Prostate gland (tissue), 2 donors: ENCODE measurements at regions not wholly inside any gene's neighbourhood (a gene's known extent, or its start where the extent isn't known, plus 50 kb on each side); places are given as distances from the start of the nearest gene placed in this dataset.

Experiments
- DNase-seq: peaks from one replicate; pipeline ENCODE4 v3.0.0-alpha.2; 2019; ENCODE audit warnings: low spot score
- H3K27ac ChIP-seq, 2 donors: fragments of 200-600 bp; sonication (generic); 2 replicates each; pipeline ENCODE4 v1.5.1; 2017 to 2019
- H3K27me3 ChIP-seq: fragments of 200-600 bp; sonication (generic); replicated peaks from 2 replicates; pipeline ENCODE4 v1.5.1; 2019; ENCODE audit not compliant: insufficient read depth
- H3K36me3 ChIP-seq, 2 donors: fragments of 200-600 bp; sonication (generic); 1 replicate in 1 of 2; 2 replicates in 1 of 2; pipeline versions ENCODE4 v1.5.1 to v1.8.1; 2017 to 2019
- H3K4me1 ChIP-seq: fragments of 200-600 bp; sonication (generic); replicated peaks from 2 replicates; pipeline ENCODE4 v1.5.1; 2019
- H3K4me3 ChIP-seq, 2 donors: fragments of 200-600 bp; sonication (generic); 2 replicates each; pipeline ENCODE4 v1.5.1; 2017 to 2019
- H3K9me3 ChIP-seq: fragments of 200-600 bp; sonication (generic); 2 replicates; pipeline ENCODE4 v1.5.1; 2017
- CTCF ChIP-seq, 4 experiments: fragments of 200-600 bp in 2 of 4; fragments of 450-650 bp in 2 of 4; sonication (generic) in 2 of 4; IDR thresholded peaks; 1 replicate in 3 of 4; 2 replicates in 1 of 4; pipeline ENCODE4 v1.5.1; 2016 to 2019; ENCODE audit warnings: antibody characterized with exemption in 4 of 4, mild to moderate bottlenecking in 2 of 4, moderate library complexity in 2 of 4
- POLR2A ChIP-seq: fragments of 450-650 bp; IDR thresholded peaks from one replicate; pipeline ENCODE4 v1.6.1; 2016; ENCODE audit warnings: antibody characterized with exemption, mild to moderate bottlenecking
- POLR2AphosphoS5 ChIP-seq: sonication (generic); formaldehyde crosslinking; IDR thresholded peaks from one replicate; pipeline ENCODE4 v1.6.1; 2017; ENCODE audit warnings: antibody characterized with exemption
- WGBS: methylation state at CpG from one replicate; pipeline ENCODE4 v1.1.5; 2018; 5-methylcytosine and 5-hydroxymethylcytosine counted together
- intact Hi-C: fragments of 100-400 bp; cut with DNase I; formaldehyde crosslinking; loops from one replicate; pipeline ENCODE4 v1.14.2; 2022

- no peaks in the 10 kb centered on the region for H3K9me3 ChIP-seq
- peak; percentile 89 for DNase-seq
- no peak for TF ChIP-seq POLR2A
- TF ChIP-seq POLR2AphosphoS5 = peak; percentile 95
- TF ChIP-seq CTCF (IDR thresholded peaks at IDR 0.05) = no peak
- no peak overlapping the region for H3K4me3 ChIP-seq
- 7% methylated on average over 5 of the region's 5 CpGs for WGBS
- H3K4me1 ChIP-seq = no peaks in the 10 kb centered on the region
- H3K36me3 ChIP-seq = no peaks in the 10 kb centered on the region
- intact Hi-C loops = no loop called here
- H3K27me3 ChIP-seq = no peaks in the 10 kb centered on the region
- peak overlapping the region; percentile 0 to 67 for H3K27ac ChIP-seq
Observed at GRCh38 chr7:91628742-91629141, 251.8 kb downstream of the MTERF1 start.

- Histone ChIP-seq H3K36me3 (no peaks in the 10 kb centered on the region), H3K27ac (no peak overlapping the region), H3K9me3 (no peaks in the 10 kb centered on the region), H3K4me3 (no peak overlapping the region), H3K4me1 (peaks cover 9% of the 10 kb centered on the region), H3K27me3 (no peaks in the 10 kb centered on the region)
- WGBS = 68% methylated on average over 1 of the region's 1 CpG
- DNase-seq = no peak
- intact Hi-C loops = loop anchor here (10.0 kb wide), 1 partner anchor 546 kb away; no protein-coding TSS in a partner anchor
- no peak for TF ChIP-seq CTCF (IDR thresholded peaks at IDR 0.05)
- no peak for TF ChIP-seq POLR2AphosphoS5
- TF ChIP-seq POLR2A = no peak
Observed at GRCh38 chr7:91630581-91631380, 249.7 kb downstream of the MTERF1 start.

- Histone ChIP-seq H3K9me3 (no peaks in the 10 kb centered on the region), H3K4me1 (peaks cover 9% of the 10 kb centered on the region), H3K36me3 (no peaks in the 10 kb centered on the region), H3K4me3 (no peak overlapping the region), H3K27ac (no peak overlapping the region), H3K27me3 (no peaks in the 10 kb centered on the region)
- DNase-seq = no peak
- WGBS = 37% methylated on average over 3 of the region's 3 CpGs
- intact Hi-C loops = loop anchor here (10.0 kb wide), 1 partner anchor 548 kb away; no protein-coding TSS in a partner anchor
- TF ChIP-seq POLR2AphosphoS5 (no peak), CTCF (IDR thresholded peaks at IDR 0.05) (no peak), POLR2A (no peak)
Observed at GRCh38 chr7:91632234-91632940, 248.1 kb downstream of the MTERF1 start.

GRCh38 chr7:91633013-91633441 is 247.5 kb downstream of the MTERF1 start:
- peaks cover 9% of the 10 kb centered on the region for H3K4me1 ChIP-seq
- H3K4me3 ChIP-seq = no peak overlapping the region
- H3K9me3 ChIP-seq = no peaks in the 10 kb centered on the region
- no peaks in the 10 kb centered on the region for H3K36me3 ChIP-seq
- WGBS = 66% methylated on average over 8 of the region's 8 CpGs
- intact Hi-C loops = loop anchor here (10.0 kb wide), 1 partner anchor 548 kb away; no protein-coding TSS in a partner anchor
- H3K27ac ChIP-seq = no peak overlapping the region
- no peaks in the 10 kb centered on the region for H3K27me3 ChIP-seq
- DNase-seq = no peak
- TF ChIP-seq POLR2AphosphoS5 = no peak
- TF ChIP-seq POLR2A = no peak
- no peak for TF ChIP-seq CTCF (IDR thresholded peaks at IDR 0.05)
